Kidney (tissue), 13 donors: ENCODE measurements at regions not wholly inside any gene's neighbourhood (a gene's known extent, or its start where the extent isn't known, plus 50 kb on each side); places are given as distances from the start of the nearest gene placed in this dataset.

Experiments
- DNase-seq, 5 donors: peaks; one replicate each; pipeline ENCODE4 v3.0.0-alpha.2; 2013 to 2020
- FAIRE-seq: peaks from 2 replicates; lab custom pipeline; 2012; peaks lifted over from hg19 to GRCh38; lab: Jason Lieb, UNC
- H3K27ac ChIP-seq, 2 donors: one replicate each; pipeline ENCODE4 v1.7.0; 2013; ENCODE audit warnings: low read depth in 2 of 2, low read length in 2 of 2, inconsistent platforms in 1 of 2
- H3K27me3 ChIP-seq: one replicate; pipeline ENCODE4 v1.7.1; 2013; ENCODE audit warnings: low read length, inconsistent platforms; ENCODE audit not compliant: control insufficient read depth, insufficient read depth
- H3K36me3 ChIP-seq, 3 donors: one replicate each; pipeline versions ENCODE4 v1.7.0 to v1.7.1; 2013; ENCODE audit warnings: low read length in 3 of 3, control low read depth in 1 of 3, inconsistent platforms in 1 of 3; ENCODE audit not compliant: insufficient read depth in 3 of 3, control insufficient read depth in 2 of 3
- H3K4me1 ChIP-seq, 3 donors: one replicate each; pipeline versions ENCODE4 v1.7.0 to v1.7.1; 2013; ENCODE audit warnings: low read length in 3 of 3, inconsistent platforms in 1 of 3, low read depth in 1 of 3; ENCODE audit not compliant: control insufficient read depth in 2 of 3, insufficient read depth in 2 of 3
- H3K4me3 ChIP-seq, 3 donors: one replicate each; pipeline versions ENCODE4 v1.7.0 to v1.8.1; 2013; ENCODE audit warnings: low read length in 3 of 3, control low read depth in 1 of 3, inconsistent platforms in 1 of 3
- H3K9ac ChIP-seq, 3 donors: one replicate each; pipeline versions ENCODE4 v1.7.0 to v1.7.1; 2013; ENCODE audit warnings: low read length in 3 of 3, control low read depth in 1 of 3, inconsistent platforms in 1 of 3
- H3K9me3 ChIP-seq, 3 donors: one replicate each; pipeline versions ENCODE4 v1.7.0 to v1.7.1; 2013; ENCODE audit warnings: low read length in 3 of 3, control low read depth in 1 of 3, inconsistent platforms in 1 of 3; ENCODE audit not compliant: control insufficient read depth in 2 of 3, insufficient read depth in 1 of 3
- CTCF ChIP-seq: IDR thresholded peaks from 3 replicates; pipeline ENCODE4 v1.5.1; 2012; ENCODE audit warnings: mild to moderate bottlenecking, moderate library complexity, borderline replicate concordance; ENCODE audit not compliant: insufficient read depth; ENCODE audit errors: extremely low read depth
- intact Hi-C: fragments of 100-400 bp; cut with DNase I; formaldehyde crosslinking; loops from one replicate; pipeline ENCODE4 v1.11.1; 2022
- donor health status: control.
- donor health status: control.
- donor health status: control.
- donor health status: control.
- donor health status: control.
- donor health status: DM: yes; HTN: yes; CAD: no.
- donor health status: Normal renal cell carcinoma (clear cell type).

GRCh38 chr2:204171432-204172144 lies 235.0 kb downstream of the ICOS start:
- TF ChIP-seq CTCF = no peak
- intact Hi-C loops = no loop called here
- no peaks in the 10 kb centered on the region for H3K27me3 ChIP-seq
- no peaks in the 10 kb centered on the region for H3K4me1 ChIP-seq
- DNase-seq (no peak), FAIRE-seq (no peak)
- H3K4me3 ChIP-seq = no peak overlapping the region
- H3K36me3 ChIP-seq = no peaks in the 10 kb centered on the region
- no peak overlapping the region for H3K9ac ChIP-seq
- H3K9me3 ChIP-seq = no peaks in the 10 kb centered on the region
- no peak overlapping the region for H3K27ac ChIP-seq

- no peak overlapping the region for H3K27ac ChIP-seq
- DNase-seq (no peak), FAIRE-seq (no peak)
- H3K4me3 ChIP-seq = no peak overlapping the region
- no peak overlapping the region for H3K9ac ChIP-seq
- no peaks in the 10 kb centered on the region for H3K9me3 ChIP-seq
- TF ChIP-seq CTCF = no peak
- no peaks in the 10 kb centered on the region for H3K4me1 ChIP-seq
- H3K27me3 ChIP-seq = no peaks in the 10 kb centered on the region
- intact Hi-C loops = no loop called here
- H3K36me3 ChIP-seq = no peaks in the 10 kb centered on the region
Observed at GRCh38 chr2:204172145-204172600, 235.6 kb downstream of the ICOS start.

DNA sequence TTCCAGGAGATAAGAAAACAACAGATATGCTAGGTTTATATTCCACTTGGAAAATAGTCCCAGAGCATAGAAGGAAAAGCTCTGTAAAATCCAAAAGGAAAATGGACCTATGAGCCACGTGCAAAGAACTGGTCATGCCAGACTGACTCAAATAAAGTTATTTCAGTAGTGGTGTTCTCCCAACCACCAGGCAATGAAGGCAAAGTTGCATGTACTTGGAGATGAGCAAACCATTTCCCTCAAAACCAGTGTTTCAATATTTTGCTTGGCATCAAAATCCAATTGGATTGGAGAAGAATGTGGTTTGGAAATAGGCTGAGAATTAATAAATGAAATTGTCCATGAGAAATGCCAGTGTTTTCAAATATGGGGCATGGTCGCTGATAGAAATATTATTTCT lies 237.5 kb downstream of the ICOS start:
- H3K27me3 ChIP-seq = no peaks in the 10 kb centered on the region
- no peak for TF ChIP-seq CTCF
- no peak for FAIRE-seq
- no peak overlapping the region for H3K4me3 ChIP-seq
- no peak overlapping the region for H3K9ac ChIP-seq
- intact Hi-C loops = no loop called here
- H3K9me3 ChIP-seq = no peaks in the 10 kb centered on the region
- H3K27ac ChIP-seq = no peak overlapping the region
- H3K36me3 ChIP-seq = no peaks in the 10 kb centered on the region
- DNase-seq = no peak
- no peaks in the 10 kb centered on the region for H3K4me1 ChIP-seq
